ENCODE measurements at regions not wholly inside any gene's neighbourhood (a gene's known extent, or its start where the extent isn't known, plus 50 kb on each side); places are given as distances from the start of the nearest gene placed in this dataset.

DNA sequence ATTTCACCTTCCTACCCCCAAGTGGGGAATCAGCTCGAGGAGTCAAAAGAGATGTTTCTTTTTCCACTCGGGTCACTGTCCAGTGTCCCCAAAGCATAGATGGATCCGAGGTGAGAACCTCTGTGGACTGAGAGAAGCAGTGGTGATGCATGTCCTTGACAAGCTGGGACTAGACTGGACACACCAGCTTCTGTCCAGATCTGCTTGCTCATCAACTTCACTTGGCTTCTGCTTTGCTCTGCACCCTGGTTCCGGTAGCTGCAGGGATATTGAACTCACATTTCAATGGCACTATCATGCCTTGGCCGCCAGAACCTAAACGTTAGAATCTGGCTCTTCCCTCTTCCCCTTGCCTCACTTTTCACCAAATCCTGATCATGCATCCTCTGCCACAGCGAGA, 50.3 kb upstream of the CXCL12 start:
- no peak for DNase-seq

DNA sequence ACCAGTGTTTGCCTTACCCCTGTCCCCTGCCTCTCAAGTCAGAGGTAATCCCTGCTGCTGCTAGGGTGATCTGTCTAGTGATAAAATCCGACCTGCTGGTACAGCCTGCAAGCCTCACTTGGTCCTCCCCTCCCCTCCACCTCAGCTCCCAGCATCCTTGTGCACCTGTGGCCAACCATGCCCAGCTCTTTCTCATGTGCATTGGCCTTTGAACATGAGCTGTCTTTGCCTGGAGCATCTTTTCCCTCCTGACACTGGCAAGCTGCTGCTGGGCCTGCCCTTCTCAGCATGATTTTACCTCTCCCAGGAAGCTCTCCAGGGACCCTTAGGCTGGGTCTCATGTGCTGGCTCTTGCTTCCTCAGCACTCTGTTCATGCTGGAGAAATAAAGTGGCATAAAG, 51.3 kb upstream of the CXCL12 start:
- no peak for DNase-seq

DNA sequence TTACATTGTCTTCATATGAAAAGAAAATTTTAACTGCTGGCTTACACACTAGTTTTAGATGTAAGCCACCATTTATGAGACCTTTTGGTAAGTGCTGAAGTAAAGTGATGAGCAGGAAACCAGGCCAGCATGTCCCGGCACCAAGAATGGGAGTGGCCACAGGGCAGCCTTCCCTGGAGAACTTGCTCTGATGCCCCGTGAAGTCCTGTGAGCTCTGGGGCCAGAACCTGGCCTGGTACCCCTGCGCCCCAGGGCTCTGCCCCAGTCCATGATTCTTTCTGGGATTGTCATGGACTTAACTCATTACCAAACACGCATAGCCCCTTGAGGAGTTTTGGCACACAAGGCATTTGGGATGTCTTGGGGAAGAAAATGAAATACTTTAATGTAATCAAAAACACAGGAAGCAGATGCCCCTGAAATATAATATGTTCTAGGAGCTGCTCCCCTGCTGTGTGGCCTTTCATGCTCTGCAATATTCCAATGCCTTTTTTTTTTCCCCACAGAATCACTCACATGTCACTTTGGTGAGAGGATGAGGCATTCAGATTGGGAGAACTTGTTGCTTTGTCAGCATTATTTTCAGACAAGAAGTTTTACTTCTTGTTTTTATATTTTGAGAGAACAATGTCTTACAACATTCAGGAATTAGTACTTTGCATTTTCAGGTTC, 53.1 kb upstream of the CXCL12 start:
- DNase-seq: no peak

DNA sequence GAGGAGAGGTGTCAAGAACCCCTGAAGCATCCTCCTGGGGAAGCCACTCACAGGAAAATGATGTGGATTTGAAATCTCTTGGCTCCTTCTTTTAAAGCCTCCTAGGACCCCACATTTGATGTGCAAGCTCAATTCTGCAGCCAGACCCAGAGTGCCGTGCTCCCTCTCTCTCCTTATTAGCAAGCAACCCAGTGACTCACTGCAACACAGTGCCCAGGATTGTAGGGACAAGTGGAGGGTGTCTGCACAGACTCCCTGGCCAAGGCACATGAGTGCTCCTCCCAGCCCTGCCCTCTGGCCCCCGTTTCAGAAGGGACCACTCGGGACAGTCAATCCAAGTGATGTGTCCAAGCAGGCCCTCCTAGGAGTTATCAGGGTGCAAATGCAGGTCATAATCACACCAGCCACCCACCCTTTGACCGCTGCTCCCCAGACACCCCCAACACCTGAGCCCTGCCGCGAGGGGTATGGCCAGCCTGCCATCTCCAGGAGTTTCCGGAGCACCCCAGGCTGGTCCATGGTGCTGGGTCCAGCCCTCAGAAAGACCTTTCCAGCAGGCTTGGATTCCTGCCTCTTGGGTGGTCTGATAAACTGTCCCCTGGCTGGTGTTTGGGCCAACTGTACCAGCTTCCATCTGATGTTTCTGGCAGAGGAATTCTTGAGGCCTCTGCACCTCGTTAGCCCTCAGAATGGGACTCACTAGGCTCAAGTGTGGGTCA, 54.5 kb upstream of the CXCL12 start:
- no peak for DNase-seq

DNA sequence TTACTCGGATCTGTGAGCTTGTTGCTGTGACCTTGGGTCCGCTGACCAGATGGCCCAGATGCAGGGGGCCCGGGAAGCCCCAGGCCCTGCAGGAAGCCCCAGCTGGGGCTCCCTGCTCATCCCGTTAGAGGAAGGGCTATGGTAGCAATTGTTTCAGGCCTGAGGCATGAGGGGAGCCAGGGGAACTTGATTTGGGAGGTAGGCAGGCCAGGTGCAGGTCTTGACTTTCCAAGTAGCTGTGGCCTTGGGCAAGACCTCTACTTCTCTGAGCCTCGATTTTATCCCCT, 55.0 kb upstream of the CXCL12 start:
- no peak for DNase-seq

- no peak for DNase-seq
These were observed 72.4 kb upstream of the CXCL12 start for GRCh38 chr10:44457259-44457658.

GRCh38 chr10:44458671-44459413, 73.9 kb upstream of the CXCL12 start:
- no peak for DNase-seq

- DNase-seq: no peak
These were observed 74.8 kb upstream of the CXCL12 start for GRCh38 chr10:44459671-44460070.

DNA sequence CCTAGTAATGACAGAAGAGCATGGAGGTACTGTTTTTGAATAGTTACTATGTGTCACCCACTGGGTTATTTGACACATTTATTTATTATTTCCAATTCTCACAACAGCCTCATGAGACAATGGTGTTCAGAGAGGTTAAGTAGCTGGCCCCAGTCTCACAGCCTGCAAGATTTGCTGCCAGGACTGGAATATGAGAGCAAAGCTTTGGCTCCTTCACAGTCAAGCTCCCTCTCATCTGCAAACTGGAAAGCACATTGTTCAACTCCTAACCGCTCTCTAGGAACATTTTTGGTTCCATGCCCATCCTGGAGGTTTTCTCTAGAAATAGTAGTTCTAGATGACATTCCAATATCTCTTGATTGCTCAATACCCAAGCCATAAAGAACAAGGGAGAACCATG, 75.5 kb upstream of the CXCL12 start:
- no peak for DNase-seq

DNA sequence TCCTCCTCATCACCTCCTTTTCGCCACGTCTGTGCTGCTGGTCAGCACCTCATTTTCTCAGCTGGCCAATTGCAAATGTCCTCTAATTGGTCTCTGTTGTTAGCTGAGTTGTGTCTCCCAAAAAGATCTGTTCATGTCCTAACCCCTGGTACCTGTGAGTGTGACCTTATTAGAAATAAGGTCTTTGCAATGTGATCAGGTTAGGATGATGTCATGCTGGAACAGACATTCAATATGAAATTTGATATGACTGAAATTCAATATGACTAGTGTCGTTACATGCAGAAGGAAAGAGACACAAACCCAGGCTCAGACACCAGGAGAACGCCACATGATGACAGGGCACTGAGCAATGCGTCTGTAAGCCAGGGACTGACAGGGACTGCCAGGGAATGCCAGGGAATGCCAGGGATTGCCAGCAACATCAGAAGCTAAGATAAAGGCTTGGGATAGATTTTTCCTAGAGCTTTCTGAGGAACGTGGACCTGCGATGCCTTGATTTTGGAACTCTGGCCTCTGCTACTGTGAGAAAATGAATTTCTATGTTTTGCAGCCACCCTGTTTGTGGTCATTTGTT, 77.5 kb upstream of the CXCL12 start:
- DNase-seq: no peak

- DNase-seq: no peak
These were observed 78.7 kb upstream of the CXCL12 start for GRCh38 chr10:44463511-44464121.

DNA sequence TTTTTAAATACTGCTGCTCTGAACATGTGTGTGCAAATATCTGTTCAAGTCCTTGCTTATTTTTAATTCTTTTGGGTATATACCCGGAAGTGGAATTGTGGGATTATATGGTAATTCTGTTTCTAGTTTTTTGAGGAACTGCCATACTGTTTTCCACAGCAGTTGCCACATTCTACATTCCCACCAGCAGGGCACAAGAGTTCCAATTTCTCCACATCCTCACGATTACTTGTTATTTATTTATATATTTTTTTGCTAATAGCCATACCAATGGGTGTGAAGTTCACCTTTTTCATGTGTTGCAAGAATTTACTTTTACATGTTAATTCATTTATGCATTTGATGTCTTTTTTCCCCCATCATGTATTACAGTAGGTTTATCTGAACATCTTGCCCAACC, 79.6 kb upstream of the CXCL12 start:
- DNase-seq: no peak

- no peak for DNase-seq
These were observed 80.7 kb upstream of the CXCL12 start for GRCh38 chr10:44465401-44466115.

GRCh38 chr10:44466236-44466635, 81.3 kb upstream of the CXCL12 start:
- DNase-seq: no peak

GRCh38 chr10:44467090-44467489, 82.2 kb upstream of the CXCL12 start:
- DNase-seq: no peak

GRCh38 chr10:44467900-44468299, 83.0 kb upstream of the CXCL12 start:
- DNase-seq: no peak

GRCh38 chr10:44468525-44468924, 83.6 kb upstream of the CXCL12 start:
- DNase-seq: no peak

- no peak for DNase-seq
These were observed 84.1 kb upstream of the CXCL12 start for GRCh38 chr10:44468965-44469364.

DNA sequence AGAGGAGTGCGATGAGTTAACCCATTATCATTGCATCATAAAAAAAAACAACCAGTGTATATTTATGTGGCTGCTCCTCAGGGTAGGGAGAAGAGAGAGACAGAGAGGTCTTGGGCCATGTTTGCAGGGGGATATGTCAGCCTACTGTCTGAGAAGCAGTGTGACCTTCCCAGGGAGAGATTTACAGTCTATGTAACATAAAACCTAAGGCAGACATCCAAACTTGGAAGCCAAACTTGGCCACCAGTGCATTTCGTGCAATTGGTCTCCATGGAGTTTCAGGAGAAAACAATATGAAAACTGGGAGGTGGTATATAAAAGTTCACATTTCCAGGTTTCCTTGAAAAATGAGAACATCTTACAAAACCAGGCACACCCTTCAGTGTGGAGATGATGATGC, 85.9 kb upstream of the CXCL12 start:
- DNase-seq: no peak

- DNase-seq: no peak
These were observed 86.5 kb upstream of the CXCL12 start for GRCh38 chr10:44471410-44471809.

- DNase-seq: no peak
These were observed 88.2 kb upstream of the CXCL12 start for GRCh38 chr10:44473146-44473545.

- no peak for DNase-seq
These were observed 91.6 kb upstream of the CXCL12 start for GRCh38 chr10:44476409-44477045.

Data from hindlimb muscle (tissue), 1 donor.